Left lung (tissue), 4 donors: ENCODE measurements at regions not wholly inside any gene's neighbourhood (a gene's known extent, or its start where the extent isn't known, plus 50 kb on each side); places are given as distances from the start of the nearest gene placed in this dataset.

Experiments used
- ATAC-seq: fragments of 200-7000 bp; cut with Tn5 transposase; one replicate; pipeline ENCODE4 v1.9.1; 2020; ENCODE audit warnings: moderate library complexity
- DNase-seq, 4 donors: peaks; one replicate each; pipeline ENCODE4 v3.0.0-alpha.2; 2013 to 2020
- H3K27ac ChIP-seq, 2 donors: fragments of 200-600 bp; sonication (generic) in 1 of 2; one replicate each; pipeline versions ENCODE4 v1.5.0 to v1.8.0; 2020 to 2021
- H3K27me3 ChIP-seq, 2 donors: fragments of 200-600 bp; sonication (generic) in 1 of 2; one replicate each; pipeline versions ENCODE4 v1.5.0 to v1.8.0; 2020 to 2021
- H3K36me3 ChIP-seq, 2 donors: fragments of 200-600 bp; sonication (generic) in 1 of 2; one replicate each; pipeline versions ENCODE4 v1.5.0 to v1.8.0; 2020 to 2021
- H3K4me1 ChIP-seq, 2 donors: fragments of 200-600 bp; one replicate each; pipeline ENCODE4 v1.8.0; 2021
- H3K4me3 ChIP-seq, 2 donors: fragments of 200-600 bp; sonication (generic) in 1 of 2; one replicate each; pipeline versions ENCODE4 v1.5.0 to v1.8.0; 2020 to 2021; ENCODE audit warnings: mild to moderate bottlenecking in 1 of 2
- H3K9me3 ChIP-seq, 2 donors: fragments of 200-600 bp; sonication (generic) in 1 of 2; one replicate each; pipeline versions ENCODE4 v1.5.0 to v1.8.0; 2020 to 2021
- CTCF ChIP-seq, 2 donors: fragments of 200-600 bp; sonication (generic) in 1 of 2; IDR thresholded peaks; one replicate each; pipeline versions ENCODE4 v1.5.0 to v1.8.0; 2021; ENCODE audit warnings: antibody characterized with exemption in 2 of 2
- intact Hi-C, 2 donors: fragments of 100-400 bp; cut with DNase I; formaldehyde crosslinking; loops; one replicate each; pipeline versions ENCODE4 v1.11.2 to v1.14.2; 2022
- donor health status: DM: no; HTN: yes; CAD: no.
- donor health status: DM: no; HTN: no; CAD: no.

- no peaks in the 10 kb centered on the region for H3K27me3 ChIP-seq
- no peaks in the 10 kb centered on the region for H3K36me3 ChIP-seq
- H3K9me3 ChIP-seq, result no peaks in the 10 kb centered on the region
- H3K4me1 ChIP-seq, result no peaks in the 10 kb centered on the region
- H3K4me3 ChIP-seq, result no peak overlapping the region
- no peak for ATAC-seq
- TF ChIP-seq CTCF (IDR thresholded peaks at IDR 0.05), result no peak
- DNase-seq, result no peak
- intact Hi-C loops, result no loop called here
- no peak overlapping the region for H3K27ac ChIP-seq
Observed at GRCh38 chr5:117161718-117162335, 587.2 kb upstream of the SEMA6A start.

- ATAC-seq (no peak), DNase-seq (no peak)
- no peak overlapping the region for H3K27ac ChIP-seq
- no peak for TF ChIP-seq CTCF (IDR thresholded peaks at IDR 0.05)
- H3K4me3 ChIP-seq, result no peak overlapping the region
- intact Hi-C loops, result no loop called here
- no peaks in the 10 kb centered on the region for H3K4me1 ChIP-seq
- H3K27me3 ChIP-seq, result no peaks in the 10 kb centered on the region
- no peaks in the 10 kb centered on the region for H3K36me3 ChIP-seq
- no peaks in the 10 kb centered on the region for H3K9me3 ChIP-seq
Observed at GRCh38 chr5:117160391-117160790, 585.8 kb upstream of the SEMA6A start.

GRCh38 chr5:117149312-117149711, 574.7 kb upstream of the SEMA6A start:
- Histone ChIP-seq H3K4me1 (no peaks in the 10 kb centered on the region), H3K27ac (no peak overlapping the region), H3K36me3 (no peaks in the 10 kb centered on the region), H3K4me3 (no peak overlapping the region), H3K9me3 (no peaks in the 10 kb centered on the region), H3K27me3 (no peaks in the 10 kb centered on the region)
- ATAC-seq (no peak), DNase-seq (no peak)
- intact Hi-C loops, result no loop called here
- no peak for TF ChIP-seq CTCF (IDR thresholded peaks at IDR 0.05)

DNA sequence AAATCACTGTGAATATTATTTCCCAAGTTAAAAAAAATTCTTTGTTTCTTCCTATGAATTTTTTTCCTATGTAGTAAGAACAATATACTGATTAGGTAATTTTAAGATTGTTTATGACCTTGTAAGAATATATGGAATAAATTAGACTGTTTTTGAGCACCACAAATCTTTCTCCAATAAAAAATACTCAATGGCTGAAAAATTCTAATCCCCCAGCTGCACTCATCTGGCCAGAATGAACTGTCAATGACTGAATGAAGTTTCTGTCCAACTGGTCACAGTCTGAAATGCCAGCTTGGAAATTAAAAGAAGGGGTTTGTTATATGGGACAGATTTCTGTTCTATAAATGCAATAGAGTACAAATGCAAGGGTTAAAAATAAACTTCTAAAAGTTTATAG, 569.5 kb upstream of the SEMA6A start:
- DNase-seq (peak in 2 of 4 donors; percentile 17 to 22), ATAC-seq (no peak)
- H3K27ac ChIP-seq, result no peak overlapping the region
- no peaks in the 10 kb centered on the region for H3K4me1 ChIP-seq
- no peaks in the 10 kb centered on the region for H3K9me3 ChIP-seq
- no peaks in the 10 kb centered on the region for H3K36me3 ChIP-seq
- H3K27me3 ChIP-seq, result no peaks in the 10 kb centered on the region
- intact Hi-C loops, result no loop called here
- no peak overlapping the region for H3K4me3 ChIP-seq
- no peak for TF ChIP-seq CTCF (IDR thresholded peaks at IDR 0.05)

DNA sequence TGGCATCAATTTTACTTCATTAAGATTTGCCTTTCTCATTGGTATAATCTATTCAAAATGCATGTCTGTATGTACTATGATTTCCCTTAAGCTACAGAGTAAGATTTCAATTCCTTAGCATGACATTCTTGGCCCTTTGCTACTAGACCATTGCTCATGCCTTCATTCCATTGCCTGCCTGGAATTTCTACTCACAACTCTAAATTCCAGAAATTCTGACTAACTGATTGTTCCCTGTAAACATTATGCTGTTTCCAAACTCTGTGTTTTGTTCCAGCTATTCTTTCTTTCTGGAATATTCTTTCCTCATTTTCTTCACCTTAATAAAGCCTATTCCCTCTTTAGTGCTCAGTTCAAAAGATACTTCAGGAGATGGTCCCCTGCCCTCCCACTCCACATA, 568.8 kb upstream of the SEMA6A start:
- H3K9me3 ChIP-seq, result no peaks in the 10 kb centered on the region
- H3K4me1 ChIP-seq, result no peaks in the 10 kb centered on the region
- no peaks in the 10 kb centered on the region for H3K27me3 ChIP-seq
- ATAC-seq (no peak), DNase-seq (no peak)
- no peak overlapping the region for H3K27ac ChIP-seq
- TF ChIP-seq CTCF (IDR thresholded peaks at IDR 0.05), result no peak
- no peak overlapping the region for H3K4me3 ChIP-seq
- intact Hi-C loops, result no loop called here
- H3K36me3 ChIP-seq, result no peaks in the 10 kb centered on the region
